HG02571 (cell line): ENCODE measurements at regions not wholly inside any gene's neighbourhood (a gene's known extent, or its start where the extent isn't known, plus 50 kb on each side); places are given as distances from the start of the nearest gene placed in this dataset.

Experiments used
- ATAC-seq: cut with Tn5 transposase; IDR thresholded peaks from one replicate; pipeline ENCODE4 v1.9.1; 2021; ENCODE audit warnings: mild to moderate bottlenecking, moderate library complexity; ENCODE audit not compliant: unreplicated experiment

GRCh38 chr18:25454730-25455129 lies 102.8 kb upstream of the ZNF521 start:
- ATAC-seq, result no peak

GRCh38 chr18:25454270-25454659 lies 102.3 kb upstream of the ZNF521 start:
- no peak for ATAC-seq

- ATAC-seq, result no peak
Measured at GRCh38 chr18:25453556-25454269, 101.7 kb upstream of the ZNF521 start.

- ATAC-seq, result no peak
Measured at GRCh38 chr18:25451077-25451658, 99.2 kb upstream of the ZNF521 start.

GRCh38 chr18:25449046-25449445 lies 97.1 kb upstream of the ZNF521 start:
- ATAC-seq, result no peak

GRCh38 chr18:25446972-25447371 lies 95.0 kb upstream of the ZNF521 start:
- ATAC-seq, result no peak

GRCh38 chr18:25445430-25445829 lies 93.5 kb upstream of the ZNF521 start:
- ATAC-seq, result no peak

- ATAC-seq, result no peak
Measured at GRCh38 chr18:25443776-25444175, 91.8 kb upstream of the ZNF521 start.

GRCh38 chr18:25435149-25435782 lies 83.3 kb upstream of the ZNF521 start:
- no peak for ATAC-seq

GRCh38 chr18:25434745-25435144 lies 82.8 kb upstream of the ZNF521 start:
- ATAC-seq, result no peak

GRCh38 chr18:25433590-25433989 lies 81.6 kb upstream of the ZNF521 start:
- ATAC-seq, result no peak

GRCh38 chr18:25425024-25425423 lies 73.1 kb upstream of the ZNF521 start:
- ATAC-seq, result no peak

GRCh38 chr18:25423760-25424159 lies 71.8 kb upstream of the ZNF521 start:
- ATAC-seq, result no peak

GRCh38 chr18:25423267-25423666 lies 71.3 kb upstream of the ZNF521 start:
- ATAC-seq, result no peak

GRCh38 chr18:25422230-25422629 lies 70.3 kb upstream of the ZNF521 start:
- no peak for ATAC-seq

GRCh38 chr18:25420077-25420825 lies 68.3 kb upstream of the ZNF521 start:
- no peak for ATAC-seq

- ATAC-seq, result no peak
Measured at GRCh38 chr18:25416374-25416773, 64.4 kb upstream of the ZNF521 start.

- ATAC-seq, result no peak
Measured at GRCh38 chr18:25409971-25410370, 58.0 kb upstream of the ZNF521 start.

GRCh38 chr18:25408293-25408692 lies 56.3 kb upstream of the ZNF521 start:
- no peak for ATAC-seq
